ENCODE measurements at regions not wholly inside any gene's neighbourhood (a gene's known extent, or its start where the extent isn't known, plus 50 kb on each side); places are given as distances from the start of the nearest gene placed in this dataset.

- Histone ChIP-seq H3K27me3 (ENCODE audit: low read depth, low read length) (no peaks in the 10 kb centered on the region), H3K9me3 (ENCODE audit: control insufficient read depth in 1 of 2, low read length in 2 of 2) (no peaks in the 10 kb centered on the region), H3K4me3 (ENCODE audit: low read depth in 1 of 2, low read length in 2 of 2) (peak overlapping the region; percentile 47 to 50), H3K4me1 (ENCODE audit: control insufficient read depth in 1 of 2, insufficient read depth in 2 of 2, low read length in 2 of 2) (peaks cover 0 to 8% of the 10 kb centered on the region in 2 donors), H3K36me3 (ENCODE audit: control insufficient read depth in 1 of 2, insufficient read depth in 2 of 2, low read length in 2 of 2) (no peaks in the 10 kb centered on the region), H3K27ac (ENCODE audit: low read length) (peak overlapping the region; percentile 47)
Measured at GRCh38 chr6:93784794-93785693, 365.7 kb upstream of the EPHA7 start.

GRCh38 chr6:93779086-93779841, 359.9 kb upstream of the EPHA7 start:
- H3K27me3 ChIP-seq (ENCODE audit: low read depth, low read length), result no peaks in the 10 kb centered on the region
- no peaks in the 10 kb centered on the region for H3K9me3 ChIP-seq (ENCODE audit: control insufficient read depth in 1 of 2, low read length in 2 of 2)
- peak overlapping the region; percentile 9 for H3K27ac ChIP-seq (ENCODE audit: low read length)
- H3K4me3 ChIP-seq (ENCODE audit: low read depth in 1 of 2, low read length in 2 of 2), result peak overlapping the region; percentile 2 to 23
- H3K4me1 ChIP-seq (ENCODE audit: control insufficient read depth in 1 of 2, insufficient read depth in 2 of 2, low read length in 2 of 2), result no peaks in the 10 kb centered on the region
- H3K36me3 ChIP-seq (ENCODE audit: control insufficient read depth in 1 of 2, insufficient read depth in 2 of 2, low read length in 2 of 2), result no peaks in the 10 kb centered on the region

DNA sequence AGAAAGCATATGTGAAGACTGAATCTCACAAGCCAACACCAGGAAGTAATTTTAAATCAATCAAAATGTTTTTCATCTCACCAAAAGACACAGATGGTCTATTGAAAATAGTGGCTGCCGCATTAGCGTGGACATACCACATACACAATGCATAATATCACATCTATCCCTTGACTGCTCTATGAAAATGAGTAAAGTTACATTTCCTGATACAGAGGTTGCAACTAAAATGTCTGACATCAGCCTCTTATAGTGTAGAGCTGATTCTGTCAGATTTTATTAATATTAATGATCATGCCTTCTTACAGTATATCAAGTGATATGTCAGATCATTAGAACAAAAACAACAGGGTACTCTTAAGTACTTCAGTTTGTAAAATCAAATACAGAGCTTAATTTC, 339.8 kb upstream of the EPHA7 start:
- H3K9me3 ChIP-seq (ENCODE audit: control insufficient read depth in 1 of 2, low read length in 2 of 2), result no peaks in the 10 kb centered on the region
- no peaks in the 10 kb centered on the region for H3K27me3 ChIP-seq (ENCODE audit: low read depth, low read length)
- no peak overlapping the region for H3K27ac ChIP-seq (ENCODE audit: low read length)
- no peak overlapping the region for H3K4me3 ChIP-seq (ENCODE audit: low read depth in 1 of 2, low read length in 2 of 2)
- no peaks in the 10 kb centered on the region for H3K4me1 ChIP-seq (ENCODE audit: control insufficient read depth in 1 of 2, insufficient read depth in 2 of 2, low read length in 2 of 2)
- no peaks in the 10 kb centered on the region for H3K36me3 ChIP-seq (ENCODE audit: control insufficient read depth in 1 of 2, insufficient read depth in 2 of 2, low read length in 2 of 2)

GRCh38 chr6:93751969-93752368, 332.6 kb upstream of the EPHA7 start:
- Histone ChIP-seq H3K9me3 (ENCODE audit: control insufficient read depth in 1 of 2, low read length in 2 of 2) (no peaks in the 10 kb centered on the region), H3K27ac (ENCODE audit: low read length) (no peak overlapping the region), H3K36me3 (ENCODE audit: control insufficient read depth in 1 of 2, insufficient read depth in 2 of 2, low read length in 2 of 2) (no peaks in the 10 kb centered on the region), H3K4me1 (ENCODE audit: control insufficient read depth in 1 of 2, insufficient read depth in 2 of 2, low read length in 2 of 2) (no peaks in the 10 kb centered on the region), H3K4me3 (ENCODE audit: low read depth in 1 of 2, low read length in 2 of 2) (no peak overlapping the region), H3K27me3 (ENCODE audit: low read depth, low read length) (no peaks in the 10 kb centered on the region)

GRCh38 chr6:93749930-93750329, 330.6 kb upstream of the EPHA7 start:
- H3K27me3 ChIP-seq (ENCODE audit: low read depth, low read length), result no peaks in the 10 kb centered on the region
- H3K27ac ChIP-seq (ENCODE audit: low read length), result no peak overlapping the region
- no peak overlapping the region for H3K4me3 ChIP-seq (ENCODE audit: low read depth in 1 of 2, low read length in 2 of 2)
- H3K4me1 ChIP-seq (ENCODE audit: control insufficient read depth in 1 of 2, insufficient read depth in 2 of 2, low read length in 2 of 2), result no peaks in the 10 kb centered on the region
- H3K36me3 ChIP-seq (ENCODE audit: control insufficient read depth in 1 of 2, insufficient read depth in 2 of 2, low read length in 2 of 2), result no peaks in the 10 kb centered on the region
- H3K9me3 ChIP-seq (ENCODE audit: control insufficient read depth in 1 of 2, low read length in 2 of 2), result no peaks in the 10 kb centered on the region

DNA sequence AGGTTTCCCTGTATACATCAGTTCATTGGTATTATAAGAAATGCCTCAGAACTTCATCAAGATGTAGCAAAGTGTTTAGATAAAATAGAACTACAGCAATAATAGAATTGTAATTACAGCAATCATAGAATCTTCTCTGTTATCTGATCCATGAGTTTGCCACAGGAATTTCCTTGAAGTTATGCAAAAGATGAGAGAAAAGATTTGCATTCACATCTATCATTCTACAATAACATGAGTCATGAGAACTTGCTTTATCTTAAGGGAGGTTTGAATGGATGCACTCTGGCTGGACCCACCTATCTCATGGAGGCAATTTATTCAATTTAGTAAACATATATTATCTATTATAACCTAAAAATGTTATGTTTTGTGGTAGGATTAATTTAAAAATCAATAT, 329.8 kb upstream of the EPHA7 start:
- no peaks in the 10 kb centered on the region for H3K9me3 ChIP-seq (ENCODE audit: control insufficient read depth in 1 of 2, low read length in 2 of 2)
- H3K27ac ChIP-seq (ENCODE audit: low read length), result no peak overlapping the region
- no peaks in the 10 kb centered on the region for H3K4me1 ChIP-seq (ENCODE audit: control insufficient read depth in 1 of 2, insufficient read depth in 2 of 2, low read length in 2 of 2)
- H3K36me3 ChIP-seq (ENCODE audit: control insufficient read depth in 1 of 2, insufficient read depth in 2 of 2, low read length in 2 of 2), result no peaks in the 10 kb centered on the region
- no peaks in the 10 kb centered on the region for H3K27me3 ChIP-seq (ENCODE audit: low read depth, low read length)
- H3K4me3 ChIP-seq (ENCODE audit: low read depth in 1 of 2, low read length in 2 of 2), result no peak overlapping the region

DNA sequence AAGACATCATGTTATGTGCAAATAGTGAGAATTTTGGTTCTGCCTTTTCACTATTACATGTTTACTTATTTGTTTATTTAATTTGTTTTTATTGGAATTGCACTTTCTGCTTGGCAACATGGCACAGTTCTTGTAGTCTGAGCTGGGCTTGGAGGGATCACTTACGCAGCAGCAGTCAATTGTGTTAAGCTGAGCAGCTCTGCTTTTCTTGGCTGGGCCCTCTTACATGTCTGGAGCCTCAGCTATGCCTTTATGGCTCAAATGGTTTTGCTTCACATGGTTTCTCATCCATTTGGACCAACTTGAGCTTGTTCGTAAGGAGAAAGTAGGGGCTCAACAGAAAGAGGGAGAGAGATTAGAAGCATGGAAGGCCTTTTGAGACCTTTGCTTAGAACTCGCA, 327.5 kb upstream of the EPHA7 start:
- no peaks in the 10 kb centered on the region for H3K9me3 ChIP-seq (ENCODE audit: control insufficient read depth in 1 of 2, low read length in 2 of 2)
- no peak overlapping the region for H3K27ac ChIP-seq (ENCODE audit: low read length)
- no peaks in the 10 kb centered on the region for H3K4me1 ChIP-seq (ENCODE audit: control insufficient read depth in 1 of 2, insufficient read depth in 2 of 2, low read length in 2 of 2)
- H3K36me3 ChIP-seq (ENCODE audit: control insufficient read depth in 1 of 2, insufficient read depth in 2 of 2, low read length in 2 of 2), result no peaks in the 10 kb centered on the region
- H3K4me3 ChIP-seq (ENCODE audit: low read depth in 1 of 2, low read length in 2 of 2), result no peak overlapping the region
- H3K27me3 ChIP-seq (ENCODE audit: low read depth, low read length), result no peaks in the 10 kb centered on the region

- Histone ChIP-seq H3K36me3 (ENCODE audit: control insufficient read depth in 1 of 2, insufficient read depth in 2 of 2, low read length in 2 of 2) (no peaks in the 10 kb centered on the region), H3K27ac (ENCODE audit: low read length) (no peak overlapping the region), H3K4me1 (ENCODE audit: control insufficient read depth in 1 of 2, insufficient read depth in 2 of 2, low read length in 2 of 2) (no peaks in the 10 kb centered on the region), H3K4me3 (ENCODE audit: low read depth in 1 of 2, low read length in 2 of 2) (no peak overlapping the region), H3K27me3 (ENCODE audit: low read depth, low read length) (no peaks in the 10 kb centered on the region), H3K9me3 (ENCODE audit: control insufficient read depth in 1 of 2, low read length in 2 of 2) (no peaks in the 10 kb centered on the region)
Measured at GRCh38 chr6:93745306-93745705, 325.9 kb upstream of the EPHA7 start.

- H3K27me3 ChIP-seq (ENCODE audit: low read depth, low read length), result no peaks in the 10 kb centered on the region
- H3K4me1 ChIP-seq (ENCODE audit: control insufficient read depth in 1 of 2, insufficient read depth in 2 of 2, low read length in 2 of 2), result no peaks in the 10 kb centered on the region
- H3K36me3 ChIP-seq (ENCODE audit: control insufficient read depth in 1 of 2, insufficient read depth in 2 of 2, low read length in 2 of 2), result no peaks in the 10 kb centered on the region
- no peaks in the 10 kb centered on the region for H3K9me3 ChIP-seq (ENCODE audit: control insufficient read depth in 1 of 2, low read length in 2 of 2)
- no peak overlapping the region for H3K27ac ChIP-seq (ENCODE audit: low read length)
- H3K4me3 ChIP-seq (ENCODE audit: low read depth in 1 of 2, low read length in 2 of 2), result no peak overlapping the region
Measured at GRCh38 chr6:93735099-93735498, 315.7 kb upstream of the EPHA7 start.

GRCh38 chr6:93731306-93731705, 311.9 kb upstream of the EPHA7 start:
- H3K4me1 ChIP-seq (ENCODE audit: control insufficient read depth in 1 of 2, insufficient read depth in 2 of 2, low read length in 2 of 2), result no peaks in the 10 kb centered on the region
- H3K4me3 ChIP-seq (ENCODE audit: low read depth in 1 of 2, low read length in 2 of 2), result no peak overlapping the region
- no peaks in the 10 kb centered on the region for H3K36me3 ChIP-seq (ENCODE audit: control insufficient read depth in 1 of 2, insufficient read depth in 2 of 2, low read length in 2 of 2)
- no peaks in the 10 kb centered on the region for H3K9me3 ChIP-seq (ENCODE audit: control insufficient read depth in 1 of 2, low read length in 2 of 2)
- no peak overlapping the region for H3K27ac ChIP-seq (ENCODE audit: low read length)
- H3K27me3 ChIP-seq (ENCODE audit: low read depth, low read length), result no peaks in the 10 kb centered on the region

- no peaks in the 10 kb centered on the region for H3K4me1 ChIP-seq (ENCODE audit: control insufficient read depth in 1 of 2, insufficient read depth in 2 of 2, low read length in 2 of 2)
- H3K27me3 ChIP-seq (ENCODE audit: low read depth, low read length), result no peaks in the 10 kb centered on the region
- H3K4me3 ChIP-seq (ENCODE audit: low read depth in 1 of 2, low read length in 2 of 2), result no peak overlapping the region
- no peak overlapping the region for H3K27ac ChIP-seq (ENCODE audit: low read length)
- no peaks in the 10 kb centered on the region for H3K9me3 ChIP-seq (ENCODE audit: control insufficient read depth in 1 of 2, low read length in 2 of 2)
- H3K36me3 ChIP-seq (ENCODE audit: control insufficient read depth in 1 of 2, insufficient read depth in 2 of 2, low read length in 2 of 2), result no peaks in the 10 kb centered on the region
Measured at GRCh38 chr6:93728150-93728549, 308.8 kb upstream of the EPHA7 start.
